HCT116 (cell line): ENCODE measurements at regions not wholly inside any gene's neighbourhood (a gene's known extent, or its start where the extent isn't known, plus 50 kb on each side); places are given as distances from the start of the nearest gene placed in this dataset.

ENCODE experiments used
- ATAC-seq: fragments of 200-7000 bp; cut with Tn5 transposase; 2 replicates; pipeline ENCODE4 v1.9.1; 2020; ENCODE audit warnings: mild to moderate bottlenecking, moderate library complexity
- BruUV-seq: library from RNA; stranded (reverse); fragments of 400-500 nt; replicated peaks from 2 replicates; lab custom pipeline; 2021; lab: Mats Ljungman, UMichigan
- CTCF ChIA-PET: fragments of 300-600 bp; sonication (Branson Sonifier 250); formaldehyde crosslinking; loops from one replicate; lab custom pipeline; 2021; ENCODE audit warnings: antibody characterized with exemption; lab: Charles Lee
- POLR2A ChIA-PET: fragments of 300-600, 350-600 bp; sonication (Branson Sonifier 250); formaldehyde crosslinking; loops from one replicate; lab custom pipeline; 2021; ENCODE audit warnings: antibody characterized with exemption; lab: Charles Lee
- RAD21 ChIA-PET, 2 experiments: fragments of 300-600 bp; sonication (Branson Sonifier 250); formaldehyde crosslinking; loops; one replicate each; lab custom pipeline; 2023; ENCODE audit warnings: low total read pairs in 2 of 2; ENCODE audit not compliant: uncharacterized antibody in 2 of 2, unreplicated experiment in 2 of 2, low non-redundant PET in 1 of 2; lab: Charles Lee
- DNase-seq: peaks from one replicate; pipeline ENCODE4 v3.0.0-alpha.2; 2010; ENCODE audit warnings: low read depth, low spot score
- H2AFZ ChIP-seq: fragments of 200-600 bp; shearing (Covaris generic), sonication (generic); 2 replicates; pipeline ENCODE4 v1.6.1; 2017; ENCODE audit warnings: low read depth, mixed run types, mixed read lengths, antibody characterized with exemption, low read length; ENCODE audit not compliant: poor library complexity, severe bottlenecking
- H3K27ac ChIP-seq: 2 replicates; pipeline ENCODE4 v1.5.1; 2012; ENCODE audit warnings: low read depth, low read length
- H3K27me3 ChIP-seq: fragments of 200-600 bp; sonication (generic); 2 replicates; pipeline ENCODE4 v1.6.1; 2016; ENCODE audit warnings: mixed run types, low read length, mixed read lengths; ENCODE audit not compliant: insufficient read depth
- H3K36me3 ChIP-seq, 2 experiments: fragments of 200-500 bp in 1 of 2; fragments of 200-600 bp in 1 of 2; sonication (Bioruptor generic) in 1 of 2; sonication (generic) in 1 of 2; 2 replicates each; pipeline versions ENCODE4 v1.5.1 to v1.6.1; 2014 to 2016; ENCODE audit warnings: low read length in 2 of 2, inconsistent platforms in 1 of 2, mixed read lengths in 1 of 2, mixed run types in 1 of 2; ENCODE audit not compliant: insufficient read depth in 2 of 2, control insufficient read depth in 1 of 2
- H3K4me1 ChIP-seq, 2 experiments: fragments of 200-600 bp in 1 of 2; sonication (generic) in 1 of 2; 2 replicates each; pipeline versions ENCODE4 v1.5.1 to v1.6.1; 2012 to 2017; ENCODE audit warnings: low read length in 2 of 2, inconsistent platforms in 1 of 2, mild to moderate bottlenecking in 1 of 2, mixed read lengths in 1 of 2, mixed run types in 1 of 2, moderate library complexity in 1 of 2; ENCODE audit not compliant: insufficient read depth in 2 of 2, control insufficient read depth in 1 of 2
- H3K4me2 ChIP-seq: fragments of 200-600 bp; sonication (generic); 2 replicates; pipeline ENCODE4 v1.6.1; 2017; ENCODE audit warnings: mixed run types, low read length, mixed read lengths
- H3K4me3 ChIP-seq, 2 experiments: fragments of 200-600 bp in 1 of 2; sonication (generic) in 1 of 2; replicated peaks in 1 of 2; 2 replicates each; pipeline ENCODE4 v1.5.1; 2011 to 2016; ENCODE audit warnings: low read length in 2 of 2, control low read depth in 1 of 2, low read depth in 1 of 2, mild to moderate bottlenecking in 1 of 2, mixed read lengths in 1 of 2, mixed run types in 1 of 2
- H3K79me2 ChIP-seq: fragments of 200-600 bp; sonication (generic); 2 replicates; pipeline ENCODE4 v1.6.1; 2017; ENCODE audit warnings: mild to moderate bottlenecking, mixed run types, low read length, moderate library complexity, mixed read lengths; ENCODE audit not compliant: insufficient read depth
- H3K9ac ChIP-seq: fragments of 200-600 bp; sonication (generic); 2 replicates; pipeline ENCODE4 v1.6.1; 2016; ENCODE audit warnings: low read length, mixed read lengths
- H3K9me2 ChIP-seq: fragments of 200-600 bp; sonication (generic), shearing (Covaris generic); 2 replicates; pipeline ENCODE4 v1.6.1; 2017; ENCODE audit warnings: mixed run types, mild to moderate bottlenecking, moderate library complexity; ENCODE audit not compliant: insufficient read depth
- H3K9me3 ChIP-seq, 2 experiments: fragments of 200-500 bp in 1 of 2; fragments of 200-600 bp in 1 of 2; sonication (Bioruptor generic) in 1 of 2; sonication (generic) in 1 of 2; 2 replicates each; pipeline ENCODE4 v1.6.1; 2014 to 2017; ENCODE audit warnings: low read length in 2 of 2, mixed read lengths in 2 of 2, inconsistent platforms in 1 of 2, low read depth in 1 of 2, mild to moderate bottlenecking in 1 of 2, mixed run types in 1 of 2, moderate library complexity in 1 of 2; ENCODE audit not compliant: control insufficient read depth in 1 of 2, insufficient read depth in 1 of 2
- H4K20me1 ChIP-seq: fragments of 200-600 bp; sonication (generic), shearing (Covaris generic); 2 replicates; pipeline ENCODE4 v1.6.1; 2017; ENCODE audit warnings: mixed run types, mild to moderate bottlenecking, moderate library complexity; ENCODE audit not compliant: insufficient read depth
- ATF3 ChIP-seq: IDR thresholded peaks from 2 replicates; pipeline ENCODE4 v1.6.1; 2012
- EGR1 ChIP-seq: IDR thresholded peaks from 2 replicates; pipeline ENCODE4 v1.6.1; 2012; ENCODE audit warnings: low read depth
- ELF1 ChIP-seq: IDR thresholded peaks from 2 replicates; pipeline ENCODE4 v1.6.1; 2012; ENCODE audit warnings: low read depth, borderline replicate concordance
- EZH2phosphoT487 ChIP-seq: fragments of 200-600 bp; IDR thresholded peaks from 2 replicates; pipeline ENCODE4 v1.6.1; 2018; ENCODE audit warnings: antibody characterized with exemption, borderline replicate concordance
- FOSL1 ChIP-seq: IDR thresholded peaks from 2 replicates; pipeline ENCODE4 v1.6.1; 2012; ENCODE audit warnings: low read depth
- JUND ChIP-seq: IDR thresholded peaks from 2 replicates; pipeline ENCODE4 v1.6.1; 2012
- MAX ChIP-seq: IDR thresholded peaks from 2 replicates; pipeline ENCODE4 v1.6.1; 2012
- RAD21 ChIP-seq: IDR thresholded peaks from 2 replicates; pipeline ENCODE4 v1.6.1; 2012; ENCODE audit warnings: low read depth, mild to moderate bottlenecking
- SRF ChIP-seq: IDR thresholded peaks from 2 replicates; pipeline ENCODE4 v1.6.1; 2012; ENCODE audit warnings: low read depth
- YY1 ChIP-seq: IDR thresholded peaks from 2 replicates; pipeline ENCODE4 v1.6.1; 2011; ENCODE audit warnings: low read length, low read depth, moderate library complexity, mild to moderate bottlenecking; ENCODE audit not compliant: insufficient replicate concordance; ENCODE audit errors: extremely low read depth
- ZBTB33 ChIP-seq: IDR thresholded peaks from 2 replicates; pipeline ENCODE4 v1.6.1; 2011; ENCODE audit warnings: mild to moderate bottlenecking, low read length, moderate library complexity; ENCODE audit not compliant: insufficient replicate concordance; ENCODE audit errors: extremely low read depth
- ZNF274 ChIP-seq: fragments of 200-500 bp; sonication (Bioruptor generic); IDR thresholded peaks from 2 replicates; pipeline ENCODE4 v1.6.1; 2014; ENCODE audit warnings: mild to moderate bottlenecking, low read depth, low read length, inconsistent platforms
- intact Hi-C: fragments of 100-400 bp; cut with micrococcal nuclease; formaldehyde crosslinking; loops from 2 replicates; pipeline ENCODE4 v1.10.0; 2022

- no peaks in the 10 kb centered on the region for H3K9me3 ChIP-seq
- TF ChIP-seq SRF (no peak), ZBTB33 (no peak), YY1 (no peak), FOSL1 (no peak), ZNF274 (no peak), EGR1 (no peak), MAX (no peak), EZH2phosphoT487 (no peak), RAD21 (no peak), ATF3 (no peak), ELF1 (no peak), JUND (no peak)
- TF ChIP-seq, all 23 proteins: peak for 0
- ChIA-PET POLR2A (no interaction called here), RAD21 (no interaction called here), CTCF (no interaction called here)
- H3K79me2 ChIP-seq, result no peaks in the 10 kb centered on the region
- H2AFZ ChIP-seq, result no peak overlapping the region
- ATAC-seq, result no peak
- H3K9me2 ChIP-seq, result no peaks in the 10 kb centered on the region
- no peak overlapping the region for H3K4me3 ChIP-seq
- intact Hi-C loops, result no loop called here
- no peak overlapping the region for H3K4me2 ChIP-seq
- no peaks in the 10 kb centered on the region for H3K36me3 ChIP-seq
- no peaks in the 10 kb centered on the region for H4K20me1 ChIP-seq
- no peak for DNase-seq
- H3K9ac ChIP-seq, result no peak overlapping the region
- H3K27ac ChIP-seq, result no peak overlapping the region
- H3K4me1 ChIP-seq, result no peaks in the 10 kb centered on the region
- no peaks in the 10 kb centered on the region for H3K27me3 ChIP-seq
- no TSS peak for BruUV-seq
Measured at GRCh38 chr3:167084545-167084944, 295.6 kb downstream of the ZBBX start.
